GM19324 (cell line): ENCODE measurements at regions not wholly inside any gene's neighbourhood (a gene's known extent, or its start where the extent isn't known, plus 50 kb on each side); places are given as distances from the start of the nearest gene placed in this dataset.
A peak's percentile ranks its signal among the peaks of the same experiment; 100 is the strongest.
"Not testable (repeated sequence)": the region's sequence is repeated elsewhere in the genome, so short reads cannot be mapped to it uniquely, and the experiment has no call there.

Source experiments
- ATAC-seq: cut with Tn5 transposase; IDR thresholded peaks from one replicate; pipeline ENCODE4 v1.9.1; 2021; ENCODE audit warnings: mild to moderate bottlenecking, moderate library complexity; ENCODE audit not compliant: unreplicated experiment, low FRiP score

- ATAC-seq = no peak
These were observed 112.2 kb downstream of the SKIDA1 start for GRCh38 chr10:21413268-21413667.

- ATAC-seq = peak; percentile 45
These were observed 118.8 kb downstream of the SKIDA1 start for GRCh38 chr10:21406595-21407193.

GRCh38 chr10:21405981-21406380 is 119.5 kb downstream of the SKIDA1 start:
- ATAC-seq = no peak

- no peak for ATAC-seq
These were observed 122.0 kb downstream of the SKIDA1 start for GRCh38 chr10:21403256-21404015.

GRCh38 chr10:21402606-21403083 is 122.8 kb downstream of the SKIDA1 start:
- no peak for ATAC-seq

- ATAC-seq = no peak
These were observed 124.3 kb downstream of the SKIDA1 start for GRCh38 chr10:21401196-21401595.

GRCh38 chr10:21399392-21400035 is 126.0 kb downstream of the SKIDA1 start:
- ATAC-seq = no peak

- ATAC-seq = no peak
These were observed 126.8 kb downstream of the SKIDA1 start for GRCh38 chr10:21398563-21399231.

GRCh38 chr10:21396889-21397288 is 128.6 kb downstream of the SKIDA1 start:
- ATAC-seq = no peak

GRCh38 chr10:21393931-21394330 is 131.6 kb downstream of the SKIDA1 start:
- ATAC-seq = no peak

GRCh38 chr10:21388589-21388988 is 136.9 kb downstream of the SKIDA1 start:
- no peak for ATAC-seq

- no peak for ATAC-seq
These were observed 137.6 kb downstream of the SKIDA1 start for GRCh38 chr10:21387868-21388267.

GRCh38 chr10:21385996-21386585 is 139.4 kb downstream of the SKIDA1 start:
- no peak for ATAC-seq

- ATAC-seq = no peak
These were observed 139.9 kb downstream of the SKIDA1 start for GRCh38 chr10:21385536-21385935.

GRCh38 chr10:21379143-21379542 is 146.3 kb downstream of the SKIDA1 start:
- ATAC-seq = no peak

- ATAC-seq = not testable (repeated sequence)
These were observed 150.2 kb downstream of the SKIDA1 start for GRCh38 chr10:21375274-21375673.

- ATAC-seq = not testable (repeated sequence)
These were observed 151.6 kb downstream of the SKIDA1 start for GRCh38 chr10:21373881-21374280.

GRCh38 chr10:21372651-21373410 is 152.7 kb downstream of the SKIDA1 start:
- peak; percentile 67 for ATAC-seq

- no peak for ATAC-seq
These were observed 155.8 kb downstream of the SKIDA1 start for GRCh38 chr10:21369697-21370096.
